ENCODE measurements at regions not wholly inside any gene's neighbourhood (a gene's known extent, or its start where the extent isn't known, plus 50 kb on each side); places are given as distances from the start of the nearest gene placed in this dataset.
"Not testable (repeated sequence)": the region's sequence is repeated elsewhere in the genome, so short reads cannot be mapped to it uniquely, and the experiment has no call there.

- DNase-seq, result no peak
Measured at GRCh38 chr2:7154656-7155055, 237.4 kb downstream of the RNF144A start.

- no peak for DNase-seq
Measured at GRCh38 chr2:7161501-7161900, 244.3 kb downstream of the RNF144A start.

DNA sequence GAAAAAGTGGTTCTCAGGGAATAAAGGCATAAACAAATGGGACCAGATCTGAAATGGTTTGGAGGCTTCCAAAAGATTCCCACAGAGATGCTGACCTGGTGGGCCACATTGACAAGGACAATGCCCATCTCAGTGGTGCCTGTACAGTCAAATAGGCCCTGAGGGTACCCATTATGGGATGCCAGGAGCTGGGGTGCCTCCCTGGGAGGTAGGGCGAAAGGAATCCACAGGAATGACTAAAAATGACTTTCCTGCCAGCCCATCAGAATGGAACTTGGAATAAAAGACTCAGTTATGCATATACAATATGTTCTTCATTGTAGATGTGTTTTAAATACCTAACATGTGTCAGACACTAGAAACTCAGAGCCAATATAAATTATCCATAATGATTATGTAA lies 248.5 kb downstream of the RNF144A start:
- DNase-seq, result no peak

GRCh38 chr2:7167801-7168411 lies 250.7 kb downstream of the RNF144A start:
- no peak for DNase-seq

GRCh38 chr2:7169593-7169992 lies 252.4 kb downstream of the RNF144A start:
- no peak for DNase-seq

DNA sequence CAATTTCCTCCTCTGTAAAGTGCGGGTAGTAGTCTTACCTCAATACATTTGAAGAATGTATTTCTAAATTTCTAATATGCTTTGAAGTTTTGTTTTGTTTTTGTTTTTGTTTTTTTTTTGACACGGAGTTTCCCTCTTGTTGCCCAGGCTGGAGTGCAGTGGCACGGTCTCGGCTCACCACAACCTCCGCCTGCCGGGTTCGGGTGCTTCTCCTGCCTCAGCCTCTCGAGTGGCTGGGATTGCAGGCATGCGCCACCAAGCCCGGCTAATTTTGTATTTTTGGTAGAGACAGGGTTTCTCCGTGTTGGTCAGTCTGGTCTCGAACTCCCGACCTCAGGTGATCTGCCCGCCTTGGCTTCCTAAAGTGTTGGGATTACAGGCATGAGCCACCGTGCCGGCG lies 261.8 kb downstream of the RNF144A start:
- DNase-seq, result not testable (repeated sequence)

DNA sequence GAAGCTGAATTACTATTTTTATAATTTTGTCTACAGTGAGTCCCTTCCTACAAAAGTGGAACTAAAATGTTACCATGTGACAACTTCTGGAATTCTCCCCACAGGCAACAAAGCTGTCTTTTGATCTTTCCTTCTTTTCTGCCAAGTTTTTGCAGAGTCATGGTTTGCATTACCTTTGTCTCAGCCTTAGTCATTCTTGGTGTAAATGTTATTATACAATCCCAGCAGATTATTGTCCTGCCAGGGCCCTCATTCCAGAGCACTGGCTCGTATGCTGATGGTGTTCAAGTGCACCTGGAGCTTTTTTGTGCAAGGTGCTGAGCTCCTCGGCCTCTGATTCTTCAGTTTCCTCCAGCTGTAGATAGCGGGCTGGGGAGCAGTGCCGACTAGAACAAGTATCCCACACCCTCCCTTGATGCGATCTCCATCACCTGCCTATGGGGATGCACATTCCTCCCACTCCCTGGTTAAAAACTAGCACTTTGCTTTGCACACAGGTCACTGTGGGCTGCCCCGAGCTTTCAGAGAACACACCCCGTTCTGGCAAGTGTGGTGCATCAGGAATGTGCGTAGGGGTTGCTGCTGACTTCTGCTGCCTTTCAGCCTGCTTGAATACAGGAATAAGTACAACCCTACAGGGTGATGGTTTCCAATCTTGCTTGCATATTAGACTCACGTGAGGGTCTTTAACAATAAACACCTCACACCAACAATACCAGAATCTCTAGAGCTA lies 263.6 kb downstream of the RNF144A start:
- DNase-seq, result no peak

DNA sequence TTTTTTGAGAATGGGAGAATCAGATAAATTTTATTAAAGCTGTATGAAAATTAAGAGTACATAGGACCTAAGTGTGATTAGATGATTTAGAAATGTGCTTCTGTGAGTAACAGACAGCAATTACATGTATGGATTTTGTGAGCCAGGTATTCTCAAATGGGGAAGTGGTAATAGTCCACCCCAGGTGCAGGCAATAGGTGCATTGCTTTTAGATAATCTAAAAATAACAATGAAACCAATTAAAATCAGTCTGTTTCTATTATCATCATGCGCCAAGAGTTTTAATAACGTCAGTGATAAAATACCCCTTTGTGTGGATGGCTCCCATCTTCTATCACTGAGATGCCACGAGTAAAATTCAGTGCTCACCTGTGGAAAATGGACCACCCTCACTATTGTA lies 265.3 kb downstream of the RNF144A start:
- no peak for DNase-seq

- DNase-seq, result no peak
Measured at GRCh38 chr2:7189106-7189505, 271.9 kb downstream of the RNF144A start.

DNA sequence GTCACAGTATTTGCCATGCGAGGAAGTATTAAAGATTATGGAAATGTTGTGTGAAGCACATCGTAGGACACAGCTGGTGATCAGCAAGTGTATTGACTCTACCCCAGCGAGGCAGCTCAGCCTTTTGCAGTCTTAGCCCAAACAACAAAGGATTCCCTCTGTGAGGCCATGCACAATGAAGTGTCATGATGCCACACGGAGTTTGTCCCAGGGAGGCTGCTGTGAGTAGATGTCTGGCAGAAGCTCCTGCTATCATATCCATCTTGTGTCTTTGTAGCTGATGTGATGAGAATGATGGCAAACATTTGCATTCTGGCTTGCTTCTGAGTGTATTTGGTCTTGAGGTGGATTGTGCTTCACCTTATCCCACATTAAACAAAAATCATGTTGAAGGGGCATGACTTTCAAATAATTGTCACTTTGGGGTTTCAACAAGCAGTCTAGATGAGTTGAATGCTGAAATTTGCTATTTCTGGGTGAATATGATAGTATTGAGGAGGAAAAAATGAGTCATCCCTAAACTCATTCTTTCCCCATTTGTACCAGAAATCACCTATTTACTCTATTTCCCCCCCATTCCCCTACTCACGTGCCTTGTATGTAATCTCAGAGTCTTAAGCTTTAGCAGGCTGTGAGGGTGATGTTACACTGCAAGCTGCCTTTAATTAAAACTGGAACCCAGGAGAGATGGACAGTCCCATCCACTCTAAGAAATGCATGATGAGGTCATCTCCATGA lies 273.5 kb downstream of the RNF144A start:
- DNase-seq, result no peak

- no peak for DNase-seq
Measured at GRCh38 chr2:7191932-7192331, 274.7 kb downstream of the RNF144A start.

DNA sequence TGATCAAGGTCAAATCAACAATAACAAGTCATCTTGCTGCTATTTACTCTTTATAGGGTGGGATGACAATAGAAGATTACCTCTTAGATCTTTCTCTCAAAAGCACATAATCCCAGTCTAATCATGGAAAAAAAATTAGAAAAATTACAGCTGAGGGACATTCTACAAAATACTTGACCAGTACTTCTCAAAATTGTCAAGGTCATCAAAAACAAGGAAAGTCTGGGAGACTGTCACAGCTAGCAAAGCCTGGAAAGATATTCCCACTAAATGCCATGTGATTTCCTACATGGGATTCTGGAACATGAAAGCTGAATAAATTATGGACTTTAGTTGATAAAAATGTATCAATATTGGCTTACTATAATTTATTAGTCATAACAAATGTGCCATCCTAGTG lies 276.2 kb downstream of the RNF144A start:
- DNase-seq, result no peak

GRCh38 chr2:7194950-7195349 lies 277.7 kb downstream of the RNF144A start:
- no peak for DNase-seq

- DNase-seq, result no peak
Measured at GRCh38 chr2:7196883-7197282, 279.7 kb downstream of the RNF144A start.

DNA sequence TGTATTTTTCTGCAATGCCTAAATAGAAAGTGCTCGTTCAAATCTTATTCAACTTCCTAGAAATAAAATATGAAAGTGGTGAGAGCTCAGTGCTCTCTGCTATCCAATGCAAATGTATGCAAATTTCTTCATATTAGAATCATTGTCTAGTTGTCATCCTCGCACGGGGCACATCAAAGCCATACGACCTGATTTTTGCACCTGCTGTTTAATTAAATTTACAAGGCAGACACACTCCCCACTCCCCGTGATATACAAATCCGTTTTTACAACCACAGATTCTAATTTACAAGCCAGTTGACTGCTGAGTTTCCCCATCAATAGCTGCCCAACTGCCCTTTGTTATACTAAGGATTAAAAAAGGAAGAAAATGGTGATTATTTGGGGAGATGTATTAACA lies 284.6 kb downstream of the RNF144A start:
- peak; percentile 95 to 96 for DNase-seq

DNA sequence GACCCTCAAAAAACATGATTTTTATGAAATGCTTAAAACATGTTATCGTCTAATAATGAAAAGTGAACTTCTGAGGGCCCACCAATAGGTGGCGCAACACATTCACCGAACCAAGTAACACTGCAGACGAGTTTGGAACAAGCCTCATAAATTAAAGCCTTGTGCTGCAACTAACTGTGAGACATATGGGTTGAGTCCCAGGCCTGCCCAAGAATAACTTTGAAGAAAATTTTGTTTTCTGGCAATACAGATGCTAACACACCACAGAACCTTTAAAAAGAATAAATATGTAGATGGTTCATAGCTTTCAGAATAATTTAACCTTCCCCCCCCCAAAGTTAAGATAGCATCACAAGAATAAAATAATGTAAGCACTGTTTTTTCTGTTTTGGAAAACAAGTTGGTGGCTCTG lies 285.9 kb downstream of the RNF144A start:
- DNase-seq, result peak; percentile 24 to 65

DNA sequence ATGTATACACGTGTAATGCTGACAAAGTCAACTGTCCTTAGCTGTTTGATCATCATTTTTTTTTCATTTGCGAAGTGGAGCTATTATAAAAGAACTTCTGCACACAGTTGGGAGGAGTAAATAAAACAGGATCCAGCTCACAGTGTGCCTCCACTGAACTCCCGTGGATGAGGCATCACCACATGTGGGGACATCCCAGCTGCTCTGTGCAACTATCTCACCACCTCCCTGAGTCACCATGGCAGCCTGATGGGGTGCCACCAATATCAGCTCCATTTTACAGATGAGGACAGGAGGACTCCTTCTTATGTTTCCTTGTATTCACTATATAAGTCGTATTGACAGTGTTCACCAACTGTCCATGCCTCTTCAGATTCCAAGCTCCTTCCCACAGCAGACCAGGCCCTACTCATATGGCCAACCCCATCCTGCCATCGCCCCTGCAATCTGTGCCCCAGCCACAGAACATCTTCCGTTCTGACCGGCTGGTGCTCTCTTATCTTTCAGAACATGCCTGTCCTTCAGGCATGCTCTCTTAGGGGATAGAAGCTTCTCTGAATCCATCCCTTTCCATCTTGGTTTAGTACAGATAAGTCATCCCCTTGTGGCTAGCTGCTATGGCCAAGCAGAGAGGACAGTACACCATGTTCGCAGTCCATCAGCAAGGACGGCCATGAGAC lies 288.1 kb downstream of the RNF144A start:
- no peak for DNase-seq

DNA sequence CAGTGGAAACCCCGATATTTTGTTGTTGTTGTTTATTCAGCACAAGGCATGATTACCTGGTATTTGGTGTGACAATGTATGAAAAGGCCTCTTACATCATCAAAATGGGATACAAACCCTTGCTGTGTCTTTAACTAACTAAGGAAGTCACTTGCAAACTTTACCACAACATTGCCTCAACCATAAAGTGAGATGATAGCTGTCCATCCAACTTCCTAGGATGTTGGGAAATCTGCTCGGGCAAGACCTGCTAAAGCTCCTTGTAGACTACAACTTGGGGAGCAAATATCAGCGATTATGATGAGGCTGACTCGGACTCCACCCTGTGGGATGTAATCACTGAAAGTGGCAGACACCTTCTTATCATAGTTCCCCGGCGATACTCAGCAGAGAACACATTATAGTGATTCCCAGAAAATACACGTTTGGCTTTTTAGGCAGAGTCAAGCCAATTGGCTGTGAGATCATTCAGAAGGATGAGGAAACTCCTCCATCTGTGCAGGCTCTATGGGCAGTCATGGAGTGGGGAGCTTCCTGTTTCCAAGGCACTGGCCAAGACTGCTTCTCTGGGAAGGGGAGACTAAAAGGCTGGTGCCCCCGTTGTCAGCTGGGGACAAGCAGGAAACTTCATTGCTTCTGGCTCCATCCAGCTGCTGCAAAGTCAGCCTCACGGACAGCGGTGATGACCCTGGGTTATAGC lies 289.0 kb downstream of the RNF144A start:
- no peak for DNase-seq

DNA sequence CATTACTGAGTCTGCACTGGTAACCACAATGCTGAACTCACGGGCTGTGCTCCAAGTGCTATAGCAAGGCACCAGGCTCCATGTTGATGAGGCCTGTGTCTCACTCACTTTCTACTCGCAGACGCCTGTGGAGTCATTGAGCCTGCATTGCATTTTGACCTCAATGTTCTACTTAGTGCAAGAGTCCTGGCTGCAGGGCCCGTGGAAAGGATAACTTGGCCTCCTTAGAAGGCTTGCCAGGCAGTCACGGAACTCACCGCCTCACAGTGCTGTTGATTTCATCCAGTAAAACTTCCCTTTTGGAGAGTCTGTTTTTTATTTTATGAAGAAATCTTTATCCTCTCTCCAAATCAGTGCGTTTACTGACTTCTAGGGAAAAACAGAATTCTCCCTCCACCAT lies 290.4 kb downstream of the RNF144A start:
- DNase-seq, result peak in 1 of 2 experiments; percentile 21

DNA sequence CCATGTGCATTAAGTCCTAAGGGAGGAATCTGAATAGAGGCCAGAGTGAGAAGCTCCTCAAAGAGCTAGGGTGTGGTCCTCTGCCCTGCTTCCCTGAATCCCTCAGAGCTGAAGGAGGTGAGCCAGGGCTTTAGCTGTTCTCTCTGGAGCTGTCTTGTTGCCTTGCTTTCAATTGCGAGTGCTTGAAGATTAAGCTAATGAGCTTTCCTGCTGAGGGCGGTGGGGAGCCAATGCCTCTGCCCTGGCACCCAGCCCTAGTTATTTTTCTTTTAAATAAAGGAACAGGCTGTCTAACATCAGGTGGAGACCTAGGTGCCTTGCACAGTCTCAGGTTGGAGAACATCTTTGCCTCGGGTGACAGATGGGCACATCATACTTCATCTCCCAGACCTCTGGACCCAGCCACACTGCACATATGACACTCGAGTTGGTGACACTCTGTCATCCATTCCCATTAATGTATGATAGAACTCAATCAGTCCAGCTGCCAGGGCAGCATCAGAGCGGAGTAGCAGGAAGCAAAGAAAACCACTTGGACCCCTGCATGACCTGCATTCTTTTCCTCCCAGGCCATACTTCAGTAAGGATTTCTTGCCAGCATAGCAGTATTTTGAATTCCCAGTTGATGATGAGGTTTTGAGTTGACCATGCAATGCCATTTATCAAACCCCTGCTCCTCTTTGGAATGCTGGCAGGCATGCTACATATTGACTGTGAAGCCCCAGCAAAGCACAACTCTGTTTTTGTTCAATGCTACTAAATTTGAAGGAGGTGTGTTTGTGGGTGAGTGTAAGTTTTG lies 292.7 kb downstream of the RNF144A start:
- DNase-seq, result no peak

GRCh38 chr2:7210712-7211111 lies 293.5 kb downstream of the RNF144A start:
- DNase-seq, result no peak

- DNase-seq, result no peak
Measured at GRCh38 chr2:7225848-7226247, 308.6 kb downstream of the RNF144A start.
